ENCODE measurements at regions not wholly inside any gene's neighbourhood (a gene's known extent, or its start where the extent isn't known, plus 50 kb on each side); places are given as distances from the start of the nearest gene placed in this dataset.

DNA sequence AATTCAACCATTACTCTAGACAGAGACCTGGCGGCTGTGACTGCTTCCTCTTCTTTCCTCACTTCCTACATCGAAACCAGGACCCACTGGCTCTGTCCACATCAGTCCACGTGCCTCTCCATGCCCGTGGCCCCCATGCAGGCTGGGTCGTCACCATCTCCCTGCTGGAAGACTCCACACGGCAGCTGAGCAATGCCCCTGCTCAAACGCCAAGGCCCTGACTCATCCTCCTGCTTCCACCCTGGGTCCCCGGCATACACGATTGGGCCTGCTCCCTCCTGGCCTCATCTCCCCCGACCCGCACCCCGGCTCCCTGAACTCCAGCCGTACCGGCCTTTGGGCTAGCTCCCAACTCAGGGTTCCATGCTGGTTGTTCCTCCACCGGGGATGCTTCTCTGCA lies 67.2 kb upstream of the IER5L start:
- TF ChIP-seq POLR2A (IDR thresholded peaks at IDR 0.05; ENCODE audit: borderline replicate concordance, extremely low read depth, insufficient read depth, insufficient read length): no peak
- TF ChIP-seq TCF7L2 (IDR thresholded peaks at IDR 0.05; ENCODE audit: borderline replicate concordance, extremely low read depth, insufficient read depth, insufficient read length): no peak
- no peak for TF ChIP-seq CTCF (IDR thresholded peaks at IDR 0.05 in 2 of 3, conservative IDR thresholded peaks at IDR 0.05 in 1 of 3; ENCODE audit: borderline replicate concordance in 1 of 3, insufficient read depth in 1 of 3, low read depth in 2 of 3, low read length in 2 of 3)
- TF ChIP-seq POLR2AphosphoS5 (IDR thresholded peaks at IDR 0.05; ENCODE audit: low read depth, low read length): no peak
- no peak for TF ChIP-seq CEBPB (IDR thresholded peaks at IDR 0.05; ENCODE audit: low read depth)
- TF ChIP-seq FOSL1 (IDR thresholded peaks at IDR 0.05; ENCODE audit: low read depth): no peak
- no peak for TF ChIP-seq EZH2 (IDR thresholded peaks at IDR 0.05)
- TF ChIP-seq, protein P1, sequence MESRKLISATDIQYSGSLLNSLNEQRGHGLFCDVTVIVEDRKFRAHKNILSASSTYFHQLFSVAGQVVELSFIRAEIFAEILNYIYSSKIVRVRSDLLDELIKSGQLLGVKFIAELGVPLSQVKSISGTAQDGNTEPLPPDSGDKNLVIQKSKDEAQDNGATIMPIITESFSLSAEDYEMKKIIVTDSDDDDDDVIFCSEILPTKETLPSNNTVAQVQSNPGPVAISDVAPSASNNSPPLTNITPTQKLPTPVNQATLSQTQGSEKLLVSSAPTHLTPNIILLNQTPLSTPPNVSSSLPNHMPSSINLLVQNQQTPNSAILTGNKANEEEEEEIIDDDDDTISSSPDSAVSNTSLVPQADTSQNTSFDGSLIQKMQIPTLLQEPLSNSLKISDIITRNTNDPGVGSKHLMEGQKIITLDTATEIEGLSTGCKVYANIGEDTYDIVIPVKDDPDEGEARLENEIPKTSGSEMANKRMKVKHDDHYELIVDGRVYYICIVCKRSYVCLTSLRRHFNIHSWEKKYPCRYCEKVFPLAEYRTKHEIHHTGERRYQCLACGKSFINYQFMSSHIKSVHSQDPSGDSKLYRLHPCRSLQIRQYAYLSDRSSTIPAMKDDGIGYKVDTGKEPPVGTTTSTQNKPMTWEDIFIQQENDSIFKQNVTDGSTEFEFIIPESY (IDR thresholded peaks at IDR 0.05; ENCODE audit: extremely low read depth, insufficient replicate concordance, low read length): no peak
- no peak for TF ChIP-seq EZH2phosphoT487 (IDR thresholded peaks at IDR 0.05; ENCODE audit: borderline replicate concordance)
- TF ChIP-seq JUND (IDR thresholded peaks at IDR 0.05): no peak
- TF ChIP-seq CBX3 (IDR thresholded peaks at IDR 0.05; ENCODE audit: low read depth): no peak
- no peak for TF ChIP-seq RAD21 (IDR thresholded peaks at IDR 0.05; ENCODE audit: low read depth)
- no peak for TF ChIP-seq EGR1 (IDR thresholded peaks at IDR 0.05; ENCODE audit: low read depth)
- TF ChIP-seq, protein P2, sequence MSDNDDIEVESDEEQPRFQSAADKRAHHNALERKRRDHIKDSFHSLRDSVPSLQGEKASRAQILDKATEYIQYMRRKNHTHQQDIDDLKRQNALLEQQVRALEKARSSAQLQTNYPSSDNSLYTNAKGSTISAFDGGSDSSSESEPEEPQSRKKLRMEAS (IDR thresholded peaks at IDR 0.05): no peak
